ENCODE measurements at regions not wholly inside any gene's neighbourhood (a gene's known extent, or its start where the extent isn't known, plus 50 kb on each side); places are given as distances from the start of the nearest gene placed in this dataset.

DNA sequence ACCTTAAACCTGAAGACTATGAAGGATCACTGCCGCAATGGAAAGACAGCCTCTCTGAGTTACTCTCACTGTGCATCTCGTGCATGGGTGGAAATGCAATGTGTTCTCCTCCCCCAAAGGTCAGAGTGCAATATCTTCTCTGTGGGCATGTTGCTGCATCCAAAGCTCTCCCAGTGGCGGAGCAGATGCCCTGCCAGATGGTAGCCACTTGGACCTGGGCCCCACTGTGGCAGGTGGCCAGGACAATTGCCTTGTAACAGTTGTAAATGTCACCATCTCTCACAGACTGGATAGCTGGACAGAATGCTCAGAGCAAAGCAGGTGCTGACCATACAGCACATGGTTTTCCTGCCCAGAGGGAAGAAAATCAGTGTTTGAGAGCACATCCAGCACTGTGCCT is 542.0 kb downstream of the FAM181B start:
- no peak overlapping the region for H3K27ac Mint-ChIP-seq

More for the DNA sequence above, 542.0 kb downstream of the FAM181B start:
- no peak overlapping the region for H3T11ph ChIP-seq (ENCODE audit: low read length)
- H3K79me1 ChIP-seq (ENCODE audit: insufficient read depth, low read depth, low read length, poor library complexity, severe bottlenecking): no peaks in the 10 kb centered on the region
- H3K18ac ChIP-seq (ENCODE audit: insufficient read length, low read depth, low read length): no peak overlapping the region
- H3K27me3 ChIP-seq (ENCODE audit: insufficient read depth, low read length): no peaks in the 10 kb centered on the region
- H4K20me1 ChIP-seq (ENCODE audit: control insufficient read depth, insufficient read depth, insufficient read length): no peaks in the 10 kb centered on the region
- H3K27me3 Mint-ChIP-seq (ENCODE audit: low read depth): no peaks in the 10 kb centered on the region
- DNase-seq: no peak
- no peak overlapping the region for H4K8ac ChIP-seq (replicated peaks; ENCODE audit: insufficient read length, low read depth, low read length)
- no peak overlapping the region for H2BK120ac ChIP-seq (ENCODE audit: low read depth, low read length, poor library complexity, severe bottlenecking)
- no peak overlapping the region for H3K23ac ChIP-seq (ENCODE audit: insufficient read length, low read depth, low read length)
- no peak overlapping the region for H2AK5ac ChIP-seq (ENCODE audit: insufficient read length, low read length)
- H2BK5ac ChIP-seq (ENCODE audit: insufficient read length, low read length): no peak overlapping the region
- no peak overlapping the region for H2BK12ac ChIP-seq (ENCODE audit: insufficient read length, low read depth, low read length)
- no peak overlapping the region for H2AFZ ChIP-seq (ENCODE audit: low read length)
- H3K4ac ChIP-seq (ENCODE audit: low read depth, low read length): no peak overlapping the region
- no peak overlapping the region for H2BK20ac ChIP-seq (ENCODE audit: low read depth, low read length, poor library complexity, severe bottlenecking)
- no peaks in the 10 kb centered on the region; a peak in 1 of 7 replicates for H3K36me3 Mint-ChIP-seq (ENCODE audit: insufficient read depth in 1 of 3, low read depth in 3 of 3)
- H3K4me2 ChIP-seq (ENCODE audit: insufficient read depth, insufficient read length, low read length): no peak overlapping the region
- no peaks in the 10 kb centered on the region for H3K23me2 ChIP-seq (ENCODE audit: insufficient read length, low read depth, low read length, poor library complexity, severe bottlenecking)
- H4K91ac ChIP-seq (ENCODE audit: insufficient read length, low read depth, low read length): no peak overlapping the region
- TF ChIP-seq, protein P1, sequence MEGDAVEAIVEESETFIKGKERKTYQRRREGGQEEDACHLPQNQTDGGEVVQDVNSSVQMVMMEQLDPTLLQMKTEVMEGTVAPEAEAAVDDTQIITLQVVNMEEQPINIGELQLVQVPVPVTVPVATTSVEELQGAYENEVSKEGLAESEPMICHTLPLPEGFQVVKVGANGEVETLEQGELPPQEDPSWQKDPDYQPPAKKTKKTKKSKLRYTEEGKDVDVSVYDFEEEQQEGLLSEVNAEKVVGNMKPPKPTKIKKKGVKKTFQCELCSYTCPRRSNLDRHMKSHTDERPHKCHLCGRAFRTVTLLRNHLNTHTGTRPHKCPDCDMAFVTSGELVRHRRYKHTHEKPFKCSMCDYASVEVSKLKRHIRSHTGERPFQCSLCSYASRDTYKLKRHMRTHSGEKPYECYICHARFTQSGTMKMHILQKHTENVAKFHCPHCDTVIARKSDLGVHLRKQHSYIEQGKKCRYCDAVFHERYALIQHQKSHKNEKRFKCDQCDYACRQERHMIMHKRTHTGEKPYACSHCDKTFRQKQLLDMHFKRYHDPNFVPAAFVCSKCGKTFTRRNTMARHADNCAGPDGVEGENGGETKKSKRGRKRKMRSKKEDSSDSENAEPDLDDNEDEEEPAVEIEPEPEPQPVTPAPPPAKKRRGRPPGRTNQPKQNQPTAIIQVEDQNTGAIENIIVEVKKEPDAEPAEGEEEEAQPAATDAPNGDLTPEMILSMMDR (conservative IDR thresholded peaks at IDR 0.05): no peak
- no peaks in the 10 kb centered on the region for H3K4me1 Mint-ChIP-seq
- no CpG with 5 or more reads among the region's 3 CpGs for WGBS (ENCODE audit: extremely low coverage, insufficient read length, low lambda C conversion rate)
- no peak overlapping the region for H3K4me3 Mint-ChIP-seq
- H3K9ac ChIP-seq (ENCODE audit: extremely low read depth, insufficient read length, low read length): no peak overlapping the region
- H3K27ac ChIP-seq (ENCODE audit: insufficient read length, low read depth, low read length): no peak overlapping the region
- H3K79me2 ChIP-seq (ENCODE audit: insufficient read depth, low read length): no peaks in the 10 kb centered on the region
- no peaks in the 10 kb centered on the region for H3K4me1 ChIP-seq (ENCODE audit: insufficient read depth, low read length)
- H3K14ac ChIP-seq (ENCODE audit: insufficient read depth, low read length): no peak overlapping the region
- no peaks in the 10 kb centered on the region for H3K9me3 ChIP-seq (ENCODE audit: control insufficient read depth, low read depth, low read length)
- H4K5ac ChIP-seq (ENCODE audit: insufficient read length, low read depth, low read length): no peak overlapping the region
- H3K56ac ChIP-seq (ENCODE audit: insufficient read length, low read depth, low read length): no peak overlapping the region
- no peak overlapping the region for H2BK15ac ChIP-seq (ENCODE audit: low read depth, low read length)
- H3K9me3 Mint-ChIP-seq: no peaks in the 10 kb centered on the region

Measured in H9 (cell line).